HuH-7.5 (cell line): ENCODE measurements at regions not wholly inside any gene's neighbourhood (a gene's known extent, or its start where the extent isn't known, plus 50 kb on each side); places are given as distances from the start of the nearest gene placed in this dataset.

ENCODE experiments used
- DNase-seq: peaks from one replicate; pipeline ENCODE4 v3.0.0; 2011; ENCODE audit warnings: low spot score

GRCh38 chr12:97093187-97093683 is 186.2 kb downstream of the NEDD1 start:
- no peak for DNase-seq

- no peak for DNase-seq
Observed at GRCh38 chr12:97097734-97098133, 190.7 kb downstream of the NEDD1 start.

- DNase-seq: no peak
Observed at GRCh38 chr12:97109441-97109840, 202.4 kb downstream of the NEDD1 start.

- no peak for DNase-seq
Observed at GRCh38 chr12:97112136-97112535, 205.1 kb downstream of the NEDD1 start.

- no peak for DNase-seq
Observed at GRCh38 chr12:97118796-97119375, 211.8 kb downstream of the NEDD1 start.

GRCh38 chr12:97127061-97127460 is 220.0 kb downstream of the NEDD1 start:
- DNase-seq: no peak

- DNase-seq: no peak
Observed at GRCh38 chr12:97131220-97131981, 224.3 kb downstream of the NEDD1 start.

- DNase-seq: no peak
Observed at GRCh38 chr12:97132270-97132669, 225.2 kb downstream of the NEDD1 start.

GRCh38 chr12:97134495-97134894 is 227.4 kb downstream of the NEDD1 start:
- no peak for DNase-seq

GRCh38 chr12:97140355-97140754 is 233.3 kb downstream of the NEDD1 start:
- DNase-seq: no peak

GRCh38 chr12:97142737-97143410 is 235.8 kb downstream of the NEDD1 start:
- no peak for DNase-seq

GRCh38 chr12:97148941-97149559 is 242.0 kb downstream of the NEDD1 start:
- DNase-seq: peak; percentile 38

GRCh38 chr12:97151481-97151880 is 244.4 kb downstream of the NEDD1 start:
- DNase-seq: no peak

- peak; percentile 51 for DNase-seq
Observed at GRCh38 chr12:97159377-97159776, 252.3 kb downstream of the NEDD1 start.

- no peak for DNase-seq
Observed at GRCh38 chr12:97160277-97160676, 253.2 kb downstream of the NEDD1 start.

GRCh38 chr12:97162173-97162572 is 255.1 kb downstream of the NEDD1 start:
- DNase-seq: no peak

- DNase-seq: no peak
Observed at GRCh38 chr12:97164936-97165335, 257.9 kb downstream of the NEDD1 start.

GRCh38 chr12:97167598-97167997 is 260.5 kb downstream of the NEDD1 start:
- DNase-seq: no peak

GRCh38 chr12:97168804-97169203 is 261.7 kb downstream of the NEDD1 start:
- DNase-seq: no peak

- DNase-seq: no peak
Observed at GRCh38 chr12:97169889-97170567, 263.0 kb downstream of the NEDD1 start.

- DNase-seq: no peak
Observed at GRCh38 chr12:97173688-97174410, 266.8 kb downstream of the NEDD1 start.
